Common myeloid progenitor, CD34-positive (primary cell): ENCODE measurements at regions not wholly inside any gene's neighbourhood (a gene's known extent, or its start where the extent isn't known, plus 50 kb on each side); places are given as distances from the start of the nearest gene placed in this dataset.
"Not testable (repeated sequence)": the region's sequence is repeated elsewhere in the genome, so short reads cannot be mapped to it uniquely, and the experiment has no call there.

Source experiments
- CTCF ChIA-PET: fragments of 350-600 bp; sonication (Branson Sonifier 250); formaldehyde crosslinking; loops from one replicate; lab custom pipeline; 2021; ENCODE audit warnings: antibody characterized with exemption; lab: Charles Lee
- POLR2A ChIA-PET: fragments of 350-600 bp; sonication (Branson Sonifier 250); formaldehyde crosslinking; loops from one replicate; lab custom pipeline; 2021; ENCODE audit warnings: antibody characterized with exemption; lab: Charles Lee
- DNase-seq, 3 donors: peaks; one replicate each; pipeline versions ENCODE4 v3.0.0 to v3.0.0-alpha.2; 2013
- H3K27ac ChIP-seq, 2 experiments: 1 replicate in 1 of 2; 2 replicates in 1 of 2; pipeline ENCODE4 v1.7.0; 2013; ENCODE audit warnings: inconsistent platforms in 2 of 2, low read length in 2 of 2, mild to moderate bottlenecking in 2 of 2, low read depth in 1 of 2, moderate library complexity in 1 of 2; ENCODE audit not compliant: severe bottlenecking in 2 of 2, insufficient read depth in 1 of 2, poor library complexity in 1 of 2
- H3K27me3 ChIP-seq, 5 experiments: replicated peaks in 2 of 5; 1 replicate in 3 of 5; 2 replicates in 2 of 5; pipeline versions ENCODE4 v1.6.1 to v1.7.0; 2013; ENCODE audit warnings: low read length in 4 of 5, mild to moderate bottlenecking in 2 of 5, moderate library complexity in 2 of 5, inconsistent platforms in 1 of 5; ENCODE audit not compliant: insufficient read depth in 5 of 5, control insufficient read depth in 4 of 5
- H3K36me3 ChIP-seq, 4 experiments: 1 replicate in 2 of 4; 2 replicates in 2 of 4; pipeline versions ENCODE4 v1.6.1 to v1.7.0; 2013; ENCODE audit warnings: low read length in 3 of 4, control low read depth in 1 of 4, mild to moderate bottlenecking in 1 of 4; ENCODE audit not compliant: control insufficient read depth in 4 of 4, insufficient read depth in 4 of 4
- H3K4me1 ChIP-seq, 4 experiments: 1 replicate in 3 of 4; 2 replicates in 1 of 4; pipeline versions ENCODE4 v1.6.1 to v1.7.1; 2013; ENCODE audit warnings: low read length in 3 of 4, mild to moderate bottlenecking in 3 of 4, control low read depth in 1 of 4, inconsistent platforms in 1 of 4, moderate library complexity in 1 of 4; ENCODE audit not compliant: control insufficient read depth in 4 of 4, insufficient read depth in 4 of 4; ENCODE audit errors: control extremely low read depth in 1 of 4
- H3K4me3 ChIP-seq, 7 experiments: 1 replicate in 4 of 7; 2 replicates in 3 of 7; pipeline versions ENCODE4 v1.5.1 to v1.7.0; 2013; ENCODE audit warnings: mild to moderate bottlenecking in 7 of 7, low read length in 6 of 7, moderate library complexity in 6 of 7, inconsistent platforms in 2 of 7, low read depth in 2 of 7, control low read depth in 1 of 7; ENCODE audit not compliant: insufficient read depth in 4 of 7, control insufficient read depth in 1 of 7; ENCODE audit errors: extremely low read depth in 1 of 7
- H3K9me3 ChIP-seq, 5 experiments: 1 replicate in 4 of 5; 2 replicates in 1 of 5; pipeline versions ENCODE4 v1.6.1 to v1.7.1; 2013; ENCODE audit warnings: low read length in 4 of 5, mild to moderate bottlenecking in 2 of 5, inconsistent platforms in 1 of 5, low read depth in 1 of 5, moderate library complexity in 1 of 5; ENCODE audit not compliant: control insufficient read depth in 4 of 5, insufficient read depth in 2 of 5; ENCODE audit errors: control extremely low read depth in 1 of 5
- WGBS: methylation state at CpG from one replicate; pipeline ENCODE4 v1.1.5; 2013; ENCODE audit not compliant: insufficient coverage; 5-methylcytosine and 5-hydroxymethylcytosine counted together

GRCh38 chrX:33852146-33852545, 280.0 kb downstream of the FAM47A start:
- 86% methylated on average over 3 of the region's 4 CpGs for WGBS

GRCh38 chrX:33840176-33840575, 291.9 kb downstream of the FAM47A start:
- DNase-seq: no peak
- ChIA-PET POLR2A (no interaction called here), CTCF (no interaction called here)
- Histone ChIP-seq H3K9me3 (no peaks in the 10 kb centered on the region), H3K36me3 (no peaks in the 10 kb centered on the region), H3K27me3 (no peaks in the 10 kb centered on the region), H3K27ac (no peak overlapping the region), H3K4me3 (no peak overlapping the region), H3K4me1 (no peaks in the 10 kb centered on the region)
- WGBS: no CpG with 5 or more reads among the region's 1 CpG

More at GRCh38 chrX:33852146-33852545, 280.0 kb downstream of the FAM47A start:
- H3K9me3 ChIP-seq, CTCF ChIA-PET, H3K4me3 ChIP-seq, H3K36me3 ChIP-seq, DNase-seq, POLR2A ChIA-PET, H3K27ac ChIP-seq, H3K4me1 ChIP-seq, H3K27me3 ChIP-seq: not testable (repeated sequence)

- WGBS: no CpG with 5 or more reads among the region's 2 CpGs
- peaks cover 0 to 4% (median 0%) of the 10 kb centered on the region in 5 experiments for H3K9me3 ChIP-seq
- no peaks in the 10 kb centered on the region for H3K27me3 ChIP-seq
- H3K27ac ChIP-seq: no peak overlapping the region
- ChIA-PET CTCF (no interaction called here), POLR2A (no interaction called here)
- H3K4me3 ChIP-seq: no peak overlapping the region
- H3K36me3 ChIP-seq: no peaks in the 10 kb centered on the region
- no peak for DNase-seq
- no peaks in the 10 kb centered on the region for H3K4me1 ChIP-seq
Observed at GRCh38 chrX:33831211-33831610, 300.9 kb downstream of the FAM47A start.

GRCh38 chrX:33817266-33817665, 314.8 kb downstream of the FAM47A start:
- ChIA-PET CTCF (no interaction called here), POLR2A (no interaction called here)
- Histone ChIP-seq H3K4me1 (no peaks in the 10 kb centered on the region), H3K27me3 (no peaks in the 10 kb centered on the region), H3K9me3 (no peaks in the 10 kb centered on the region), H3K27ac (no peak overlapping the region), H3K36me3 (no peaks in the 10 kb centered on the region), H3K4me3 (no peak overlapping the region)
- 83% methylated on average over 5 of the region's 7 CpGs for WGBS
- no peak for DNase-seq

- H3K4me3 ChIP-seq: no peak overlapping the region
- H3K4me1 ChIP-seq: no peaks in the 10 kb centered on the region
- H3K27ac ChIP-seq: no peak overlapping the region
- ChIA-PET POLR2A (no interaction called here), CTCF (no interaction called here)
- H3K9me3 ChIP-seq: no peaks in the 10 kb centered on the region
- WGBS: 68% methylated on average over 5 of the region's 5 CpGs
- no peak for DNase-seq
- no peaks in the 10 kb centered on the region for H3K36me3 ChIP-seq
- no peaks in the 10 kb centered on the region for H3K27me3 ChIP-seq
Observed at GRCh38 chrX:33808636-33809035, 323.5 kb downstream of the FAM47A start.

GRCh38 chrX:33784548-33784947, 347.6 kb downstream of the FAM47A start:
- no peak for DNase-seq
- CTCF ChIA-PET: no interaction called here
- Histone ChIP-seq H3K36me3 (no peaks in the 10 kb centered on the region), H3K4me3 (no peak overlapping the region), H3K4me1 (no peaks in the 10 kb centered on the region), H3K9me3 (peaks cover 0 to 1% (median 0%) of the 10 kb centered on the region in 5 experiments), H3K27me3 (no peaks in the 10 kb centered on the region), H3K27ac (no peak overlapping the region)
- POLR2A ChIA-PET: no interaction called here

- Histone ChIP-seq H3K27me3 (no peaks in the 10 kb centered on the region), H3K4me1 (no peaks in the 10 kb centered on the region), H3K36me3 (no peaks in the 10 kb centered on the region), H3K9me3 (peaks cover 0 to 3% (median 0%) of the 10 kb centered on the region in 5 experiments), H3K27ac (no peak overlapping the region), H3K4me3 (no peak overlapping the region)
- 79% methylated on average over 6 of the region's 11 CpGs for WGBS
- no peak for DNase-seq
- ChIA-PET POLR2A (interaction anchor here (0.6 kb wide), 1 partner anchor 16 kb away, joined by 3 read pairs; no protein-coding TSS in a partner anchor), CTCF (no interaction called here)
Observed at GRCh38 chrX:33741807-33742206, 390.3 kb downstream of the FAM47A start.
